ENCODE measurements at regions not wholly inside any gene's neighbourhood (a gene's known extent, or its start where the extent isn't known, plus 50 kb on each side); places are given as distances from the start of the nearest gene placed in this dataset.
"Not testable (repeated sequence)": the region's sequence is repeated elsewhere in the genome, so short reads cannot be mapped to it uniquely, and the experiment has no call there.

DNA sequence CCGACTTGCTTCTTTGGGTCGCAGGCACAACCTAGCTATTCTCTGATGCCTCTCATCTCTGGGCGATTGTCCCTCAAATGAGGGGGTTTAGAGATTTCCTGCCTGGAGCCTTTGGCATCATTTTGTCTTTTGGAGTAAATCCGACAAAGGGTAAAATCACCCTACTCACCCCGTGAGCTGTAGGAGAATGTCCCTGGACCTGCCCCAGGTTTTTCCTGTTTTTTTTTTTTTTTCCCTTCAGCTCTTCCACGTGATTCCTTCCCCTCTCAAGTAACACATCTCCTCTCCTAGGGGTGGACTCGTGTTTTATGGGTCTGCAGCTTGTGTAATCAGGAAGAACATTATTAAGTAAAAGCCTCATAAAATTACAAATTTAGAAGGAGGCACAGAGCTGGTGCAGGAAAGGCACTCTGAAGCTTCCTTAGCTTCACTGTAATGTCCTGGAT lies 128.4 kb upstream of the ZNF746 start:
- no peak for TF ChIP-seq CTCF (conservative IDR thresholded peaks at IDR 0.05; ENCODE audit: low read depth, low read length)
- Histone ChIP-seq H3K79me2 (ENCODE audit: insufficient read depth, low read depth) (peaks cover 27% of the 10 kb centered on the region), H3K4me1 (ENCODE audit: low read depth, poor library complexity, severe bottlenecking) (peaks cover 22% of the 10 kb centered on the region), H3K4me3 (IDR thresholded peaks at IDR 0.05; ENCODE audit: insufficient read depth, low read depth, low read length) (no peak overlapping the region), H3K27me3 (ENCODE audit: insufficient read depth, low read depth) (no peaks in the 10 kb centered on the region), H2AFZ (ENCODE audit: low read depth) (no peak overlapping the region; the same call in 1 of the 2 replicates), H3K4me2 (no peak overlapping the region), H4K20me1 (ENCODE audit: insufficient read depth) (no peaks in the 10 kb centered on the region), H3K27ac (no peak overlapping the region), H3K9ac (no peak overlapping the region), H3K36me3 (ENCODE audit: insufficient read depth) (no peaks in the 10 kb centered on the region)

GRCh38 chr7:149625340-149625946 lies 127.8 kb upstream of the ZNF746 start:
- Histone ChIP-seq H3K27ac (no peak overlapping the region), H3K4me2 (peak overlapping the region; percentile 79), H3K9ac (no peak overlapping the region), H3K27me3 (ENCODE audit: insufficient read depth, low read depth) (no peaks in the 10 kb centered on the region), H3K4me1 (ENCODE audit: low read depth, poor library complexity, severe bottlenecking) (peaks cover 27% of the 10 kb centered on the region), H2AFZ (ENCODE audit: low read depth) (peak overlapping the region; percentile 98), H4K20me1 (ENCODE audit: insufficient read depth) (no peaks in the 10 kb centered on the region), H3K79me2 (ENCODE audit: insufficient read depth, low read depth) (peaks cover 27% of the 10 kb centered on the region), H3K36me3 (ENCODE audit: insufficient read depth) (no peaks in the 10 kb centered on the region; the same call in 1 of the 2 replicates), H3K4me3 (IDR thresholded peaks at IDR 0.05; ENCODE audit: insufficient read depth, low read depth, low read length) (no peak overlapping the region)
- TF ChIP-seq CTCF (conservative IDR thresholded peaks at IDR 0.05; ENCODE audit: low read depth, low read length), result peak; percentile 81

DNA sequence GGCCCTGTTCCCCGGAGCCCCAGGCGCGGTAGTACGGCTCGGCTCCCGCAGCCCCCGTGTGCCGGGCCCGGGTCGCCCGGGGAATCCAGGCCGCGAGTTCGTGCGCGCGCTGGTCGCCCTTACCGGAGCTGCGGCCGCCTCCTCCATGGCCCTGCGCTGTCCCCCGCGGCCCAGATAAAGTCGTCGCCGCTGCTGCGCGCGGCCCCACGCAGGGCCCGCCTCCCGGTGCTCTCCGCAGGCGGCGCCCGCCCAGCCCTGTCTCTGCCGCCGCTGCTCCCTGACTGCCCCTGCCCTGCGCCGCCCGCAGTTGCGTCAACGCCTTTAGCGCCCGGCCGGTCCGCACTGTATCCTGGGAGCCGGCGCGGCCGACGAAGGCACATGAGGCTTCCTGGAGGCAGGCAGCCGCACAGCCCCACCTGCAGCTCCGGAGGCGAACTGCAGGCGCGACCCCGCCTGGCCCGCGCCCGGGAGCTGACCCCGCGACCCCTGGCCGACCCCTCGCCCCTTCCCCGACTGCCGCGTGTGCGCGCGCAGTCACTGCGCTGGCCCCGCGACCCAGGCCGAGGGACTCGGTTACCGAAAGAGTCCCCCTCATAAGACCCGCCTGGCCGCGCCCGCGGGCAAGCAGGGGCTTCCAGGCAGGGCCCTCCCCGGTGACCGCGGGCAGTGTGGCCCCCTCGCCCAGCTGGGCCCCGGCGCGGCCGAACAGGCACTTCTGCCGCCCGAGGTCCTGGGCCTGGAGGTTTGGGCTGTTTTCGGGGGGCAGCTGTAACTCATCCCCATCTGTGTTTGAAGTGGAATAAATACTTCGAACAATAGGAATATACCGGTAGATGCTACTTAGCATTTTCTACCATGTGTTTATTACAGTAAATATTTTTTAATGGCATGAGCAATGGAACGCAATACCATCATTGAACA lies 127.1 kb upstream of the ZNF746 start:
- Histone ChIP-seq H3K4me1 (ENCODE audit: low read depth, poor library complexity, severe bottlenecking) (peaks cover 35% of the 10 kb centered on the region), H3K4me2 (peak overlapping the region; percentile 79), H3K27me3 (ENCODE audit: insufficient read depth, low read depth) (no peaks in the 10 kb centered on the region), H3K27ac (peak overlapping the region; percentile 49), H2AFZ (ENCODE audit: low read depth) (peak overlapping the region; percentile 98), H3K79me2 (ENCODE audit: insufficient read depth, low read depth) (peaks cover 32% of the 10 kb centered on the region), H3K9ac (peak overlapping the region; percentile 74), H3K36me3 (ENCODE audit: insufficient read depth) (no peaks in the 10 kb centered on the region; the same call in 1 of the 2 replicates), H3K4me3 (IDR thresholded peaks at IDR 0.05; ENCODE audit: insufficient read depth, low read depth, low read length) (peak overlapping the region; percentile 36), H4K20me1 (ENCODE audit: insufficient read depth) (no peaks in the 10 kb centered on the region)
- TF ChIP-seq CTCF (conservative IDR thresholded peaks at IDR 0.05; ENCODE audit: low read depth, low read length), result peak; percentile 60; the same call in 1 of the 2 replicates

DNA sequence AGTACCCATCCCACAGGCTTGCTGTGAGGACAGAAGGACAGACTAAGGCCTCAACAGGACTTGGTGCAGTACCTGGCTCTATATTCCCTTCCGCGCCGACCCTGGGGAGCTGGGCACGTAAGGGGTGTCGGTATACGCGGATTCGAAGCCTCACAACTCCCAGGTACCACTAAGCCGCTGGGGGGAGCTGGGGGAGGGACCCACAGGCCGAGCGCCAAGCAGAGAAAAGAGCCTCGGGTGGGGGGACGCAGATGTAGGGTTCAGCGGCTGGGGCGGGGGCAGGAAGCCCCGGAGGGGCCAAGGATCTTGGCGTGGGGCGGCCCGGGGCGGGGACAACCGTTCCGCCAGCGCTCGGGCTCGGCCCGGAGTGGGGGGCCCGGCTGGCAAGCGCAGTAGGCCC lies 126.4 kb upstream of the ZNF746 start:
- TF ChIP-seq CTCF (conservative IDR thresholded peaks at IDR 0.05; ENCODE audit: low read depth, low read length), result no peak
- Histone ChIP-seq H3K79me2 (ENCODE audit: insufficient read depth, low read depth) (peaks cover 34% of the 10 kb centered on the region), H3K4me3 (IDR thresholded peaks at IDR 0.05; ENCODE audit: insufficient read depth, low read depth, low read length) (peak overlapping the region; percentile 36), H3K27me3 (ENCODE audit: insufficient read depth, low read depth) (no peaks in the 10 kb centered on the region), H4K20me1 (ENCODE audit: insufficient read depth) (no peaks in the 10 kb centered on the region), H3K27ac (peak overlapping the region; percentile 49), H3K4me1 (ENCODE audit: low read depth, poor library complexity, severe bottlenecking) (peaks cover 37% of the 10 kb centered on the region), H2AFZ (ENCODE audit: low read depth) (peak overlapping the region; percentile 98; the same call in 1 of the 2 replicates), H3K4me2 (peak overlapping the region; percentile 51), H3K36me3 (ENCODE audit: insufficient read depth) (peaks cover 4% of the 10 kb centered on the region), H3K9ac (peak overlapping the region; percentile 74)

DNA sequence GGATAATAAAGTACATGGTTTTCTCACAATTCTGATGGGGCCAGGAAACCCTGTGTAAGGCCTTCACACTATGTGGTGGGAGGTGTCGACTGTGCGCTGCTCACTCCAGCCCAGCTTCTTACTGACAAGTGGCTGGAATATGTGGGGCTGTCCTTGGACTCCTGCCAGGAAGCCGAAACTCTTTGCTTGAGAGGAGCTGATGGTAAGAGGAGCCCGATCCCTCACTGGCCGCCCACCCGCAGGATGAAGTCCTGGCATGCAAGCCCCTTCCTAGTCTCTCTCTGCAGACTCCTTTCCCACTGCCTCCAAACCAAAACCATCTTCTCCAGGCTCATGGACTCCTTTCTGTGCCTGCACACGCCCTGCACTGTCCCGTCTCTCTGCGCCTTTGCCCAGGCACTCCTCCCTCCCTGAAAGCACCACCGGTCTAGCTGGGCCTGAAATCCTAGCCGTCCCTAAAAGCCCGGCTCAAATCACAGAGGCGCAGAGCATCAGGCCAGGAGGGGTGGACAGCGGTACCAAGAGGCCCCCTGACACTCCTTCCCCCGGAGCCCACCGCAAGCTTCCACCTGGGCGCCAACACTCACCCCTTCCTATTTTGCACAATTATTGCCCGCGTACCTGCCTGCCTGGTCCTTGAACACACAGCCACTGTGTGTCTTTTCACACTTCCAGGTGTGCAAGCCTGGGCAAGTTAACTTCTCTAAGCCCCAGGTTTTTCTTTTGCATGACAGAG lies 125.8 kb upstream of the ZNF746 start:
- peak overlapping the region; percentile 74 for H3K9ac ChIP-seq
- not testable (repeated sequence) for H2AFZ ChIP-seq (ENCODE audit: low read depth)
- peaks cover 34% of the 10 kb centered on the region for H3K79me2 ChIP-seq (ENCODE audit: insufficient read depth, low read depth)

More for the DNA sequence above, 125.8 kb upstream of the ZNF746 start:
- H4K20me1 ChIP-seq (ENCODE audit: insufficient read depth); H3K27me3 ChIP-seq (ENCODE audit: insufficient read depth, low read depth); H3K27ac ChIP-seq; H3K36me3 ChIP-seq (ENCODE audit: insufficient read depth): not testable (repeated sequence)
- Histone ChIP-seq H3K4me1 (ENCODE audit: low read depth, poor library complexity, severe bottlenecking) (peaks cover 37% of the 10 kb centered on the region), H3K4me3 (IDR thresholded peaks at IDR 0.05; ENCODE audit: insufficient read depth, low read depth, low read length) (peak overlapping the region; percentile 36), H3K4me2 (peak overlapping the region; percentile 51)
